OCI-LY3 (cell line): ENCODE measurements at regions not wholly inside any gene's neighbourhood (a gene's known extent, or its start where the extent isn't known, plus 50 kb on each side); places are given as distances from the start of the nearest gene placed in this dataset.

Experiments
- EZH2phosphoT487 ChIP-seq: fragments of 200-600 bp; shearing (Covaris generic); IDR thresholded peaks from 2 replicates; pipeline ENCODE4 v1.6.1; 2018; ENCODE audit warnings: antibody characterized with exemption, mixed run types, low read depth
- TF ChIP-seq, protein P1 (sequence below): fragments of 200-600, 300-600 bp; sonication (generic); IDR thresholded peaks from 2 replicates; pipeline ENCODE4 v1.5.1; 2014; ENCODE audit warnings: antibody characterized with exemption, low read length, low read depth

DNA sequence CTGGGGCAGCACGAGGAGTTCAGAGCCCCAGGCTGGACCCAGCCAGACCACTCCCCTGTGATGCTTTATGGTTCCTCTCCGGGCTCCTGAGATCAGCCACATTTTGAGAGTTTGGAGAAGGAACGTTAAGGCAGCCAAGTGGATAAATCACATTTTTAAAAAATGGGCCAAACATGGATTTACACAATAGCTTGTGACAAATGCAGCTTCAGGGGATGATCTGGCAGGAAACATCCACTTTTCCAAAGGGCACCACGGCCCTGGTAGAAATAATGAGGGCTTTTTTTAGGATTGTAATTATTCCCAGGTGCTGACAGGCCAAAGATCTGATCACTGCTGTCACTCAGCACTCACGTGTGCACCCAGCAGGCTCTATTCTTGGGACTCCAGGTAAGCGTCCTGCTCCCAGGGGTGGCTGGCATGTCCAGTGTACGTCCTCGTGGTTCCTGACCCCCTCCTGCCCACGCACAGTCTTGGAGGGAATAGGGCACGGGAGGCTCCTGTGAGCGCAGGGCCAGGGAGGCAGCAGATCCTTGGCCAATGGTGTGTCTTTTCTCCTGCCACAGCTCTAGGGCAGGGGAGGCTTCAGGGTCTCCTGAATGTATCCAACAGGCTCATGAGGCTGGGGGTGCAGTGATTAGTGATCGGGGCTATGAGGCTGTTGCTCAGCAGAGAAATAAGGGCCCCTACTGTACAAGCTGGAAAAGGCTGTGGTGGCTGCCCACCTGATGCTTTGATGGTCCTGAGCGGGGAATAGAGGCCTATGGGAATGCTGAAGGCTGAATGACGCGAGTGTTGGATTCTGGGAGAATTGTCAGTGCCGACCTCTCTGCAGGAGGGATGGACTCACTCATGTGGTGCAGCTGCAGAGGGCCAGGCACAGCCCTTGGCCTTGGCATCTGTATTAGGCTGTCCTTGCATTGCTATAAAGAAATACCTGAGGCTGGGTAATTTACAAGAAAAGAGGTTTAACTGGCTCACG is 415.7 kb downstream of the PTPRU start:
- TF ChIP-seq, protein P1, sequence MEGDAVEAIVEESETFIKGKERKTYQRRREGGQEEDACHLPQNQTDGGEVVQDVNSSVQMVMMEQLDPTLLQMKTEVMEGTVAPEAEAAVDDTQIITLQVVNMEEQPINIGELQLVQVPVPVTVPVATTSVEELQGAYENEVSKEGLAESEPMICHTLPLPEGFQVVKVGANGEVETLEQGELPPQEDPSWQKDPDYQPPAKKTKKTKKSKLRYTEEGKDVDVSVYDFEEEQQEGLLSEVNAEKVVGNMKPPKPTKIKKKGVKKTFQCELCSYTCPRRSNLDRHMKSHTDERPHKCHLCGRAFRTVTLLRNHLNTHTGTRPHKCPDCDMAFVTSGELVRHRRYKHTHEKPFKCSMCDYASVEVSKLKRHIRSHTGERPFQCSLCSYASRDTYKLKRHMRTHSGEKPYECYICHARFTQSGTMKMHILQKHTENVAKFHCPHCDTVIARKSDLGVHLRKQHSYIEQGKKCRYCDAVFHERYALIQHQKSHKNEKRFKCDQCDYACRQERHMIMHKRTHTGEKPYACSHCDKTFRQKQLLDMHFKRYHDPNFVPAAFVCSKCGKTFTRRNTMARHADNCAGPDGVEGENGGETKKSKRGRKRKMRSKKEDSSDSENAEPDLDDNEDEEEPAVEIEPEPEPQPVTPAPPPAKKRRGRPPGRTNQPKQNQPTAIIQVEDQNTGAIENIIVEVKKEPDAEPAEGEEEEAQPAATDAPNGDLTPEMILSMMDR: no peak
- no peak for TF ChIP-seq EZH2phosphoT487
